ENCODE measurements at regions not wholly inside any gene's neighbourhood (a gene's known extent, or its start where the extent isn't known, plus 50 kb on each side); places are given as distances from the start of the nearest gene placed in this dataset.
A peak's percentile ranks its signal among the peaks of the same experiment; 100 is the strongest.

DNA sequence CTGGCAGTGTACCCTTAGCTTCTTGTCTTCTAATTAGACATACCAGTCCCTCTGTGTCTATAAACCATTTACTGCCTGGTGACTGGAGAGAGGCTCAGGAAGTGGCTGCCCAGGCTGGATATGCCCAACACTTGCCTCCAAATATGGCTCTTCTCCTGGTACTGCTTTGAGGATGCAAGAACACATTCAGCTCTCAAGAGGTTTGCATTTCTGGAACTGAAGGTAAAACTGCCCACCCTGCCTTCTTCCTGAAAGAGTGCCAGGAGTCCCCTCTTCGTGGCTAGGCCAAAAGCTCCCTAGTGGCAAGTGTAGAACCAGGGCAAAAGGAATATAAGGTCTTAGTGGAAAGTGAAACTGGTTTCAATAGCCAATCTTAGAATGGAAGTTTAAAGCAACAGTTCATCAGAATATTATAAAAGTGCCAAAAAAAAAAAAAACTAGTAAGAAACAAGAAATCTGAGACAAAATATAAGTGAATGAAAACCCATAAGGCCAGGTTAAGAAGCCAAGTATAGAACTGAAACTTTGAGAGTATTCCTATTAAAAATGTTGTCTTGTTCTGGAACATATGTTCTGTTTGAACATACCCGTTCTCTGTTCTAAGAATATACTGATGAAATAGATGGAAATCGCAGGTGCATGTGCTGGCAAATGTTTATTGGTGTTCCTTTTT is 77.2 kb upstream of the CTTNBP2NL start (continued):
- TF ChIP-seq GTF3C2 (IDR thresholded peaks at IDR 0.05; ENCODE audit: borderline replicate concordance, extremely low read depth, insufficient read length) (no peak), GABPB1 (CRISPR knock-in tag; IDR thresholded peaks at IDR 0.05) (no peak), CEBPG (CRISPR knock-in tag; IDR thresholded peaks at IDR 0.05) (peak; percentile 35; the same call in 1 of the 2 replicates), CEBPG (tag; conservative IDR thresholded peaks at IDR 0.05 in 1 of 2, IDR thresholded peaks at IDR 0.05 in 1 of 2) (peak; percentile 76 to 97), TAF1 (IDR thresholded peaks at IDR 0.05; ENCODE audit: control insufficient read depth, extremely low read depth, insufficient read depth, low read length, severe bottlenecking) (no peak), FOXM1 (IDR thresholded peaks at IDR 0.05; ENCODE audit: low read depth) (no peak), FOXM1 (CRISPR knock-in tag; IDR thresholded peaks at IDR 0.05; ENCODE audit: low read depth) (no peak), NR4A1 (CRISPR knock-in tag; IDR thresholded peaks at IDR 0.05) (no peak), NR4A1 (tag; IDR thresholded peaks at IDR 0.05) (peak; percentile 92), L3MBTL2 (IDR thresholded peaks at IDR 0.05) (peak; percentile 87; the same call in 1 of the 2 replicates), RBM34 (IDR thresholded peaks at IDR 0.05; ENCODE audit: borderline replicate concordance, insufficient read depth, low read length) (no peak), MYC (IDR thresholded peaks at IDR 0.05; ENCODE audit: low read depth, low read length) (peak; percentile 87), MYC (CRISPR knock-in tag; IDR thresholded peaks at IDR 0.05; ENCODE audit: borderline replicate concordance, low read depth) (0 out of 2 replicates have a peak, but pooled peaks have one; percentile 23), ELF1 (tag; IDR thresholded peaks at IDR 0.05) (no peak), HDAC6 (IDR thresholded peaks at IDR 0.05; ENCODE audit: low read depth, low read length) (no peak), NONO (IDR thresholded peaks at IDR 0.05; ENCODE audit: low read depth in 2 of 2, low read length in 1 of 2) (no peak), SMARCA4 (IDR thresholded peaks at IDR 0.05) (peak; percentile 39; the same call in 1 of the 2 replicates), ZNF766 (CRISPR knock-in tag; conservative IDR thresholded peaks at IDR 0.05) (peak; percentile 63), TBP (optimal IDR thresholded peaks at IDR 0.05; ENCODE audit: low read depth, low read length) (no peak)
- TF ChIP-seq, protein P1, sequence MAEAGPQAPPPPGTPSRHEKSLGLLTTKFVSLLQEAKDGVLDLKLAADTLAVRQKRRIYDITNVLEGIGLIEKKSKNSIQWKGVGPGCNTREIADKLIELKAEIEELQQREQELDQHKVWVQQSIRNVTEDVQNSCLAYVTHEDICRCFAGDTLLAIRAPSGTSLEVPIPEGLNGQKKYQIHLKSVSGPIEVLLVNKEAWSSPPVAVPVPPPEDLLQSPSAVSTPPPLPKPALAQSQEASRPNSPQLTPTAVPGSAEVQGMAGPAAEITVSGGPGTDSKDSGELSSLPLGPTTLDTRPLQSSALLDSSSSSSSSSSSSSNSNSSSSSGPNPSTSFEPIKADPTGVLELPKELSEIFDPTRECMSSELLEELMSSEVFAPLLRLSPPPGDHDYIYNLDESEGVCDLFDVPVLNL (CRISPR knock-in tag; IDR thresholded peaks at IDR 0.05; ENCODE audit: low read depth): no peak
- TF ChIP-seq, protein P2, sequence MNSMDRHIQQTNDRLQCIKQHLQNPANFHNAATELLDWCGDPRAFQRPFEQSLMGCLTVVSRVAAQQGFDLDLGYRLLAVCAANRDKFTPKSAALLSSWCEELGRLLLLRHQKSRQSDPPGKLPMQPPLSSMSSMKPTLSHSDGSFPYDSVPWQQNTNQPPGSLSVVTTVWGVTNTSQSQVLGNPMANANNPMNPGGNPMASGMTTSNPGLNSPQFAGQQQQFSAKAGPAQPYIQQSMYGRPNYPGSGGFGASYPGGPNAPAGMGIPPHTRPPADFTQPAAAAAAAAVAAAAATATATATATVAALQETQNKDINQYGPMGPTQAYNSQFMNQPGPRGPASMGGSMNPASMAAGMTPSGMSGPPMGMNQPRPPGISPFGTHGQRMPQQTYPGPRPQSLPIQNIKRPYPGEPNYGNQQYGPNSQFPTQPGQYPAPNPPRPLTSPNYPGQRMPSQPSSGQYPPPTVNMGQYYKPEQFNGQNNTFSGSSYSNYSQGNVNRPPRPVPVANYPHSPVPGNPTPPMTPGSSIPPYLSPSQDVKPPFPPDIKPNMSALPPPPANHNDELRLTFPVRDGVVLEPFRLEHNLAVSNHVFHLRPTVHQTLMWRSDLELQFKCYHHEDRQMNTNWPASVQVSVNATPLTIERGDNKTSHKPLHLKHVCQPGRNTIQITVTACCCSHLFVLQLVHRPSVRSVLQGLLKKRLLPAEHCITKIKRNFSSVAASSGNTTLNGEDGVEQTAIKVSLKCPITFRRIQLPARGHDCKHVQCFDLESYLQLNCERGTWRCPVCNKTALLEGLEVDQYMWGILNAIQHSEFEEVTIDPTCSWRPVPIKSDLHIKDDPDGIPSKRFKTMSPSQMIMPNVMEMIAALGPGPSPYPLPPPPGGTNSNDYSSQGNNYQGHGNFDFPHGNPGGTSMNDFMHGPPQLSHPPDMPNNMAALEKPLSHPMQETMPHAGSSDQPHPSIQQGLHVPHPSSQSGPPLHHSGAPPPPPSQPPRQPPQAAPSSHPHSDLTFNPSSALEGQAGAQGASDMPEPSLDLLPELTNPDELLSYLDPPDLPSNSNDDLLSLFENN (IDR thresholded peaks at IDR 0.05; ENCODE audit: low read depth in 2 of 2, low read length in 2 of 2): no peak

Measured in K562 (cell line).